ENCODE measurements at regions not wholly inside any gene's neighbourhood (a gene's known extent, or its start where the extent isn't known, plus 50 kb on each side); places are given as distances from the start of the nearest gene placed in this dataset.

- Mint-ChIP-seq H3K4me1 (peaks cover 3% of the 10 kb centered on the region), H3K9me3 (no peaks in the 10 kb centered on the region), H3K4me3 (no peak overlapping the region), H3K36me3 (no peaks in the 10 kb centered on the region), H3K27me3 (ENCODE audit: insufficient read depth, low read depth) (no peaks in the 10 kb centered on the region), H3K27ac (no peak overlapping the region)
- Histone ChIP-seq H3K9me3 (ENCODE audit: low read depth) (no peaks in the 10 kb centered on the region), H3F3A (ENCODE audit: low read depth) (no peaks in the 10 kb centered on the region), H3K9ac (no peak overlapping the region), H3K27me3 (no peaks in the 10 kb centered on the region), H3K4me3 (no peak overlapping the region), H3K36me3 (no peaks in the 10 kb centered on the region), H3K27ac (no peak overlapping the region), H3K4me2 (no peak overlapping the region), H3K4me1 (peaks cover 9% of the 10 kb centered on the region), H2AFZ (replicated peaks) (no peak overlapping the region), H3K79me2 (ENCODE audit: low read depth) (no peaks in the 10 kb centered on the region), H4K20me1 (ENCODE audit: low read depth) (no peaks in the 10 kb centered on the region)
- TF ChIP-seq EZH2 (IDR thresholded peaks at IDR 0.05) (no peak), CTCF (IDR thresholded peaks at IDR 0.05) (no peak), EZH2phosphoT487 (IDR thresholded peaks at IDR 0.05) (no peak)
- DNase-seq (ENCODE audit: low spot score), result no peak
Measured at GRCh38 chr9:106670418-106670817, 192.5 kb upstream of the ZNF462 start.

GRCh38 chr9:106675780-106676179 lies 187.2 kb upstream of the ZNF462 start:
- Histone ChIP-seq H3K4me2 (no peak overlapping the region), H3F3A (ENCODE audit: low read depth) (no peaks in the 10 kb centered on the region), H3K4me1 (peaks cover 5% of the 10 kb centered on the region), H4K20me1 (ENCODE audit: low read depth) (no peaks in the 10 kb centered on the region), H3K27me3 (no peaks in the 10 kb centered on the region), H3K9me3 (ENCODE audit: low read depth) (no peaks in the 10 kb centered on the region), H3K9ac (no peak overlapping the region), H3K27ac (no peak overlapping the region), H3K36me3 (no peaks in the 10 kb centered on the region), H3K4me3 (no peak overlapping the region), H2AFZ (replicated peaks) (no peak overlapping the region), H3K79me2 (ENCODE audit: low read depth) (no peaks in the 10 kb centered on the region)
- no peaks in the 10 kb centered on the region for H3K36me3 Mint-ChIP-seq
- H3K4me1 Mint-ChIP-seq, result no peaks in the 10 kb centered on the region
- H3K27me3 Mint-ChIP-seq (ENCODE audit: insufficient read depth, low read depth), result peaks cover 3% of the 10 kb centered on the region
- H3K9me3 Mint-ChIP-seq, result no peaks in the 10 kb centered on the region
- TF ChIP-seq EZH2phosphoT487 (IDR thresholded peaks at IDR 0.05), result no peak
- TF ChIP-seq EZH2 (IDR thresholded peaks at IDR 0.05), result no peak
- no peak for TF ChIP-seq CTCF (IDR thresholded peaks at IDR 0.05)
- H3K4me3 Mint-ChIP-seq, result no peak overlapping the region
- DNase-seq (ENCODE audit: low spot score), result no peak
- H3K27ac Mint-ChIP-seq, result no peak overlapping the region

- H3K4me3 ChIP-seq, result no peak overlapping the region
- no peaks in the 10 kb centered on the region for H3K79me2 ChIP-seq (ENCODE audit: low read depth)
- no peaks in the 10 kb centered on the region for H3F3A ChIP-seq (ENCODE audit: low read depth)
- no peak overlapping the region for H2AFZ ChIP-seq (replicated peaks)
- H3K4me1 ChIP-seq, result peaks cover 5% of the 10 kb centered on the region
- Mint-ChIP-seq H3K4me3 (no peak overlapping the region), H3K27ac (no peak overlapping the region), H3K36me3 (no peaks in the 10 kb centered on the region), H3K4me1 (no peaks in the 10 kb centered on the region), H3K9me3 (no peaks in the 10 kb centered on the region), H3K27me3 (ENCODE audit: insufficient read depth, low read depth) (peaks cover 3% of the 10 kb centered on the region)
- no peaks in the 10 kb centered on the region for H3K27me3 ChIP-seq
- H3K36me3 ChIP-seq, result no peaks in the 10 kb centered on the region
- H3K9me3 ChIP-seq (ENCODE audit: low read depth), result no peaks in the 10 kb centered on the region
- no peak overlapping the region for H3K27ac ChIP-seq
- DNase-seq (ENCODE audit: low spot score), result no peak
- H4K20me1 ChIP-seq (ENCODE audit: low read depth), result no peaks in the 10 kb centered on the region
- no peak overlapping the region for H3K4me2 ChIP-seq
- H3K9ac ChIP-seq, result no peak overlapping the region
- TF ChIP-seq EZH2 (IDR thresholded peaks at IDR 0.05) (no peak), CTCF (IDR thresholded peaks at IDR 0.05) (no peak), EZH2phosphoT487 (IDR thresholded peaks at IDR 0.05) (no peak)
Measured at GRCh38 chr9:106677374-106677773, 185.6 kb upstream of the ZNF462 start.

Data from neural progenitor cell (in vitro differentiated cells).